ENCODE measurements at regions not wholly inside any gene's neighbourhood (a gene's known extent, or its start where the extent isn't known, plus 50 kb on each side); places are given as distances from the start of the nearest gene placed in this dataset.

- Histone ChIP-seq H3K4me2 (replicated peaks; ENCODE audit: extremely low read depth, low read length, poor library complexity, severe bottlenecking) (no peak overlapping the region), H4K20me1 (ENCODE audit: insufficient read depth, low read length) (no peaks in the 10 kb centered on the region), H3K27ac (ENCODE audit: low read depth in 1 of 2, low read length in 2 of 2) (no peak overlapping the region), H3K79me2 (ENCODE audit: insufficient read depth, low read length) (no peaks in the 10 kb centered on the region), H3K27me3 (ENCODE audit: control insufficient read depth in 2 of 2, insufficient read depth in 2 of 2, low read length in 2 of 2) (no peaks in the 10 kb centered on the region), H3K36me3 (replicated peaks in 1 of 2; ENCODE audit: control insufficient read depth in 1 of 2, insufficient read depth in 2 of 2, low read length in 2 of 2) (no peaks in the 10 kb centered on the region), H3K4me3 (replicated peaks in 1 of 3; ENCODE audit: low read depth in 2 of 3, low read length in 3 of 3) (no peak overlapping the region), H3K9me3 (replicated peaks in 1 of 2; ENCODE audit: control insufficient read depth in 1 of 2, insufficient read depth in 1 of 2, low read length in 2 of 2) (no peaks in the 10 kb centered on the region), H3K9ac (ENCODE audit: insufficient read depth, low read length, poor library complexity, severe bottlenecking) (no peak overlapping the region), H3K4me1 (ENCODE audit: control insufficient read depth in 1 of 2, insufficient read depth in 2 of 2, low read length in 2 of 2) (no peaks in the 10 kb centered on the region), H2AFZ (ENCODE audit: insufficient read depth, low read depth, low read length, poor library complexity, severe bottlenecking) (no peak overlapping the region)
- DNase-seq = no peak
- Mint-ChIP-seq H3K4me1 (no peaks in the 10 kb centered on the region), H3K27ac (no peak overlapping the region), H3K4me3 (no peak overlapping the region), H3K9me3 (no peaks in the 10 kb centered on the region), H3K27me3 (ENCODE audit: low read depth in 3 of 3) (no peaks in the 10 kb centered on the region), H3K36me3 (no peaks in the 10 kb centered on the region)
- TF ChIP-seq CTCF (IDR thresholded peaks at IDR 0.05) = no peak
- WGBS (ENCODE audit: insufficient coverage) = no CpG with 5 or more reads among the region's 4 CpGs
- intact Hi-C loops (cut with micrococcal nuclease) = no loop called here
Measured at GRCh38 chr18:66873899-66874298, 270.0 kb upstream of the CDH19 start.

- intact Hi-C loops (cut with micrococcal nuclease) = no loop called here
- no CpG with 5 or more reads among the region's 1 CpG for WGBS (ENCODE audit: insufficient coverage)
- H3K36me3 Mint-ChIP-seq = no peaks in the 10 kb centered on the region
- Histone ChIP-seq H3K9ac (ENCODE audit: insufficient read depth, low read length, poor library complexity, severe bottlenecking) (no peak overlapping the region), H3K9me3 (replicated peaks in 1 of 2; ENCODE audit: control insufficient read depth in 1 of 2, insufficient read depth in 1 of 2, low read length in 2 of 2) (no peaks in the 10 kb centered on the region), H3K4me3 (replicated peaks in 1 of 3; ENCODE audit: low read depth in 2 of 3, low read length in 3 of 3) (no peak overlapping the region), H3K4me2 (replicated peaks; ENCODE audit: extremely low read depth, low read length, poor library complexity, severe bottlenecking) (no peak overlapping the region), H3K27ac (ENCODE audit: low read depth in 1 of 2, low read length in 2 of 2) (no peak overlapping the region), H3K36me3 (replicated peaks in 1 of 2; ENCODE audit: control insufficient read depth in 1 of 2, insufficient read depth in 2 of 2, low read length in 2 of 2) (no peaks in the 10 kb centered on the region), H4K20me1 (ENCODE audit: insufficient read depth, low read length) (no peaks in the 10 kb centered on the region), H3K4me1 (ENCODE audit: control insufficient read depth in 1 of 2, insufficient read depth in 2 of 2, low read length in 2 of 2) (no peaks in the 10 kb centered on the region), H2AFZ (ENCODE audit: insufficient read depth, low read depth, low read length, poor library complexity, severe bottlenecking) (no peak overlapping the region), H3K79me2 (ENCODE audit: insufficient read depth, low read length) (no peaks in the 10 kb centered on the region), H3K27me3 (ENCODE audit: control insufficient read depth in 2 of 2, insufficient read depth in 2 of 2, low read length in 2 of 2) (no peaks in the 10 kb centered on the region)
- no peaks in the 10 kb centered on the region for H3K27me3 Mint-ChIP-seq (ENCODE audit: low read depth in 3 of 3)
- no peaks in the 10 kb centered on the region for H3K9me3 Mint-ChIP-seq
- no peaks in the 10 kb centered on the region for H3K4me1 Mint-ChIP-seq
- no peak overlapping the region for H3K27ac Mint-ChIP-seq
- no peak overlapping the region for H3K4me3 Mint-ChIP-seq
- no peak for TF ChIP-seq CTCF (IDR thresholded peaks at IDR 0.05)
- no peak for DNase-seq
Measured at GRCh38 chr18:66872277-66872676, 268.4 kb upstream of the CDH19 start.
